Large intestine (tissue), 3 donors: ENCODE measurements at regions not wholly inside any gene's neighbourhood (a gene's known extent, or its start where the extent isn't known, plus 50 kb on each side); places are given as distances from the start of the nearest gene placed in this dataset.

Experiments
- DNase-seq, 2 donors: peaks; one replicate each; pipeline versions ENCODE4 v3.0.0 to v3.0.0-alpha.2; 2013
- H3K27ac ChIP-seq: one replicate; pipeline ENCODE4 v1.5.1; 2013; ENCODE audit warnings: low read length
- H3K27me3 ChIP-seq: 2 replicates; pipeline ENCODE4 v1.6.1; 2013; ENCODE audit warnings: low read length; ENCODE audit not compliant: control insufficient read depth, insufficient read depth
- H3K36me3 ChIP-seq: 2 replicates; pipeline ENCODE4 v1.6.1; 2013; ENCODE audit warnings: low read length; ENCODE audit not compliant: control insufficient read depth, insufficient read depth
- H3K4me1 ChIP-seq: one replicate; pipeline ENCODE4 v1.6.1; 2013; ENCODE audit warnings: low read length; ENCODE audit not compliant: control insufficient read depth, insufficient read depth
- H3K4me3 ChIP-seq: one replicate; pipeline ENCODE4 v1.5.1; 2013; ENCODE audit warnings: low read length
- H3K9me3 ChIP-seq: one replicate; pipeline ENCODE4 v1.6.1; 2013; ENCODE audit warnings: mild to moderate bottlenecking, low read depth, low read length, moderate library complexity; ENCODE audit not compliant: control insufficient read depth
- WGBS: methylation state at CpG from one replicate; pipeline ENCODE4 v1.1.5; 2013; ENCODE audit warnings: low lambda C conversion rate; ENCODE audit not compliant: insufficient coverage; 5-methylcytosine and 5-hydroxymethylcytosine counted together

GRCh38 chr5:74549384-74549783 is 91.1 kb downstream of the ENC1 start:
- Histone ChIP-seq H3K36me3 (no peaks in the 10 kb centered on the region), H3K4me3 (no peak overlapping the region), H3K9me3 (no peaks in the 10 kb centered on the region), H3K4me1 (no peaks in the 10 kb centered on the region), H3K27me3 (no peaks in the 10 kb centered on the region), H3K27ac (no peak overlapping the region)
- DNase-seq = no peak
- WGBS = 100% methylated on average over 1 of the region's 3 CpGs

GRCh38 chr5:74546796-74547195 is 93.7 kb downstream of the ENC1 start:
- H3K4me1 ChIP-seq = peaks cover 9% of the 10 kb centered on the region
- WGBS = no CpG with 5 or more reads among the region's 1 CpG
- no peak overlapping the region for H3K4me3 ChIP-seq
- H3K36me3 ChIP-seq = no peaks in the 10 kb centered on the region
- no peak for DNase-seq
- no peaks in the 10 kb centered on the region for H3K27me3 ChIP-seq
- no peak overlapping the region for H3K27ac ChIP-seq
- H3K9me3 ChIP-seq = no peaks in the 10 kb centered on the region

- Histone ChIP-seq H3K27ac (no peak overlapping the region), H3K27me3 (no peaks in the 10 kb centered on the region), H3K9me3 (no peaks in the 10 kb centered on the region), H3K4me1 (peaks cover 11% of the 10 kb centered on the region), H3K36me3 (no peaks in the 10 kb centered on the region), H3K4me3 (no peak overlapping the region)
- no peak for DNase-seq
- 100% methylated on average over 1 of the region's 2 CpGs for WGBS
Observed at GRCh38 chr5:74544811-74545210, 95.7 kb downstream of the ENC1 start.

GRCh38 chr5:74543162-74543995 is 97.1 kb downstream of the ENC1 start:
- Histone ChIP-seq H3K27me3 (no peaks in the 10 kb centered on the region), H3K4me3 (no peak overlapping the region), H3K9me3 (no peaks in the 10 kb centered on the region), H3K27ac (peak overlapping the region; percentile 52), H3K36me3 (no peaks in the 10 kb centered on the region), H3K4me1 (peaks cover 11% of the 10 kb centered on the region)
- DNase-seq = peak in 1 of 2 donors; percentile 50
- no CpG with 5 or more reads among the region's 14 CpGs for WGBS

- no peak overlapping the region for H3K27ac ChIP-seq
- 100% methylated on average over 1 of the region's 3 CpGs for WGBS
- peaks cover 11% of the 10 kb centered on the region for H3K4me1 ChIP-seq
- H3K27me3 ChIP-seq = no peaks in the 10 kb centered on the region
- H3K9me3 ChIP-seq = no peaks in the 10 kb centered on the region
- H3K4me3 ChIP-seq = no peak overlapping the region
- H3K36me3 ChIP-seq = no peaks in the 10 kb centered on the region
- no peak for DNase-seq
Observed at GRCh38 chr5:74542482-74542881, 98.0 kb downstream of the ENC1 start.

GRCh38 chr5:74541381-74541781 is 99.1 kb downstream of the ENC1 start:
- DNase-seq = no peak
- no peak overlapping the region for H3K4me3 ChIP-seq
- no peak overlapping the region for H3K27ac ChIP-seq
- H3K9me3 ChIP-seq = no peaks in the 10 kb centered on the region
- WGBS = no CpG with 5 or more reads among the region's 1 CpG
- no peaks in the 10 kb centered on the region for H3K36me3 ChIP-seq
- H3K4me1 ChIP-seq = peaks cover 11% of the 10 kb centered on the region
- no peaks in the 10 kb centered on the region for H3K27me3 ChIP-seq

- peak in 1 of 2 donors; percentile 8 for DNase-seq
- Histone ChIP-seq H3K36me3 (no peaks in the 10 kb centered on the region), H3K4me1 (peaks cover 11% of the 10 kb centered on the region), H3K27ac (no peak overlapping the region), H3K27me3 (no peaks in the 10 kb centered on the region), H3K4me3 (no peak overlapping the region), H3K9me3 (no peaks in the 10 kb centered on the region)
- WGBS = no CpG with 5 or more reads among the region's 1 CpG
Observed at GRCh38 chr5:74540622-74541021, 99.9 kb downstream of the ENC1 start.

- WGBS = 32% methylated on average over 3 of the region's 7 CpGs
- DNase-seq = no peak
- Histone ChIP-seq H3K9me3 (no peaks in the 10 kb centered on the region), H3K27ac (no peak overlapping the region), H3K4me1 (peaks cover 11% of the 10 kb centered on the region), H3K36me3 (no peaks in the 10 kb centered on the region), H3K4me3 (no peak overlapping the region), H3K27me3 (no peaks in the 10 kb centered on the region)
Observed at GRCh38 chr5:74539986-74540385, 100.5 kb downstream of the ENC1 start.

GRCh38 chr5:74538206-74538661 is 102.3 kb downstream of the ENC1 start:
- H3K4me1 ChIP-seq = peaks cover 3% of the 10 kb centered on the region
- H3K36me3 ChIP-seq = no peaks in the 10 kb centered on the region
- H3K4me3 ChIP-seq = no peak overlapping the region
- H3K27ac ChIP-seq = no peak overlapping the region
- no peaks in the 10 kb centered on the region for H3K27me3 ChIP-seq
- DNase-seq = peak; percentile 55 to 59
- WGBS = no CpG with 5 or more reads among the region's 3 CpGs
- H3K9me3 ChIP-seq = peaks cover 8% of the 10 kb centered on the region

GRCh38 chr5:74536658-74537057 is 103.9 kb downstream of the ENC1 start:
- Histone ChIP-seq H3K4me1 (peaks cover 2% of the 10 kb centered on the region), H3K4me3 (no peak overlapping the region), H3K9me3 (peaks cover 8% of the 10 kb centered on the region), H3K36me3 (no peaks in the 10 kb centered on the region), H3K27me3 (no peaks in the 10 kb centered on the region), H3K27ac (no peak overlapping the region)
- no peak for DNase-seq
- WGBS = 80% methylated on average over 1 of the region's 1 CpG

GRCh38 chr5:74535926-74536325 is 104.6 kb downstream of the ENC1 start:
- Histone ChIP-seq H3K4me1 (peaks cover 2% of the 10 kb centered on the region), H3K9me3 (peaks cover 8% of the 10 kb centered on the region), H3K36me3 (no peaks in the 10 kb centered on the region), H3K27me3 (no peaks in the 10 kb centered on the region), H3K27ac (no peak overlapping the region), H3K4me3 (no peak overlapping the region)
- WGBS = no CpG with 5 or more reads among the region's 2 CpGs
- no peak for DNase-seq
